SU-DHL-6 (cell line): ENCODE measurements at regions not wholly inside any gene's neighbourhood (a gene's known extent, or its start where the extent isn't known, plus 50 kb on each side); places are given as distances from the start of the nearest gene placed in this dataset.
A peak's percentile ranks its signal among the peaks of the same experiment; 100 is the strongest.

ENCODE experiments used
- H2AFZ ChIP-seq: fragments of 200-600 bp; sonication (generic); 2 replicates; pipeline ENCODE4 v1.6.1; 2014; ENCODE audit warnings: low read depth, mild to moderate bottlenecking, moderate library complexity, mixed read lengths, antibody characterized with exemption, low read length; ENCODE audit not compliant: severe bottlenecking
- H3F3A ChIP-seq: fragments of 200-600 bp; shearing (Covaris generic); 2 replicates; pipeline ENCODE4 v1.6.0; 2016; ENCODE audit warnings: antibody characterized with exemption, mild to moderate bottlenecking; ENCODE audit not compliant: insufficient read depth
- H3K27ac ChIP-seq: fragments of 200-600 bp; sonication (generic); 2 replicates; pipeline ENCODE4 v1.5.1; 2016; ENCODE audit warnings: low read depth, mild to moderate bottlenecking, low read length, moderate library complexity, mixed read lengths
- H3K27me3 ChIP-seq: fragments of 200-600 bp; sonication (generic), shearing (Covaris generic); 2 replicates; pipeline ENCODE4 v1.6.0; 2014; ENCODE audit warnings: mild to moderate bottlenecking, low read length
- H3K36me3 ChIP-seq: fragments of 200-600 bp; sonication (generic); 2 replicates; pipeline ENCODE4 v1.6.1; 2014; ENCODE audit warnings: mild to moderate bottlenecking, low read length, mixed read lengths
- H3K4me2 ChIP-seq: fragments of 300-600, 200-600 bp; shearing (Covaris generic), sonication (generic); 2 replicates; pipeline ENCODE4 v1.6.0; 2014; ENCODE audit warnings: low read length, low read depth, mild to moderate bottlenecking; ENCODE audit not compliant: poor library complexity, severe bottlenecking
- H3K4me3 ChIP-seq: fragments of 200-600 bp; sonication (generic); 2 replicates; pipeline ENCODE4 v1.5.1; 2014; ENCODE audit warnings: antibody characterized with exemption, low read length, mild to moderate bottlenecking, mixed read lengths; ENCODE audit not compliant: insufficient read depth, poor library complexity, severe bottlenecking
- H3K79me2 ChIP-seq: fragments of 200-600 bp; sonication (generic); 2 replicates; pipeline ENCODE4 v1.6.1; 2014; ENCODE audit warnings: mild to moderate bottlenecking, low read length, moderate library complexity; ENCODE audit not compliant: insufficient read depth
- H3K9ac ChIP-seq: fragments of 200-600 bp; sonication (generic); 2 replicates; pipeline ENCODE4 v1.7.0; 2014; ENCODE audit warnings: mild to moderate bottlenecking, low read length
- H3K9me2 ChIP-seq: fragments of 200-600 bp; sonication (generic); replicated peaks from 2 replicates; pipeline ENCODE4 v1.6.1; 2014; ENCODE audit warnings: low read length; ENCODE audit not compliant: insufficient read depth
- H3K9me3 ChIP-seq: fragments of 200-600 bp; sonication (generic); 2 replicates; pipeline ENCODE4 v1.6.1; 2014; ENCODE audit warnings: low read length, mixed read lengths; ENCODE audit not compliant: insufficient read depth
- H4K20me1 ChIP-seq: fragments of 200-600 bp; sonication (generic); 2 replicates; pipeline ENCODE4 v1.6.1; 2014; ENCODE audit warnings: low read depth, mild to moderate bottlenecking, antibody characterized with exemption, low read length, moderate library complexity, mixed read lengths
- CTCF ChIP-seq: fragments of 200-600 bp; sonication (generic); IDR thresholded peaks from one replicate; pipeline ENCODE4 v1.5.1; 2017; ENCODE audit warnings: antibody characterized with exemption, mild to moderate bottlenecking, low read length, moderate library complexity; ENCODE audit not compliant: insufficient read depth, poor library complexity, severe bottlenecking
- EZH2phosphoT487 ChIP-seq: fragments of 200-600 bp; sonication (generic), shearing (Covaris generic); conservative IDR thresholded peaks from 2 replicates; pipeline ENCODE4 v1.6.1; 2018; ENCODE audit warnings: mild to moderate bottlenecking, antibody characterized with exemption, low read length, moderate library complexity, mixed read lengths

- Histone ChIP-seq H3K36me3 (no peaks in the 10 kb centered on the region), H3K9me2 (no peaks in the 10 kb centered on the region), H3F3A (no peaks in the 10 kb centered on the region), H3K9me3 (no peaks in the 10 kb centered on the region), H3K27ac (no peak overlapping the region), H3K79me2 (no peaks in the 10 kb centered on the region), H3K4me2 (no peak overlapping the region), H4K20me1 (no peaks in the 10 kb centered on the region), H3K27me3 (no peaks in the 10 kb centered on the region), H3K4me3 (no peak overlapping the region), H3K9ac (no peak overlapping the region), H2AFZ (no peak overlapping the region)
- no peak for TF ChIP-seq EZH2phosphoT487
- no peak for TF ChIP-seq CTCF
These were observed 383.4 kb downstream of the FAM133A start for GRCh38 chrX:94057385-94057784.

GRCh38 chrX:94058728-94059382, 384.8 kb downstream of the FAM133A start:
- H2AFZ ChIP-seq, result no peak overlapping the region
- no peaks in the 10 kb centered on the region for H3F3A ChIP-seq
- H3K79me2 ChIP-seq, result no peaks in the 10 kb centered on the region
- no peaks in the 10 kb centered on the region for H3K9me2 ChIP-seq
- no peaks in the 10 kb centered on the region for H3K9me3 ChIP-seq
- H3K27ac ChIP-seq, result no peak overlapping the region
- no peaks in the 10 kb centered on the region for H3K27me3 ChIP-seq
- no peak overlapping the region for H3K9ac ChIP-seq
- no peak for TF ChIP-seq EZH2phosphoT487
- TF ChIP-seq CTCF, result peak; percentile 16
- H4K20me1 ChIP-seq, result no peaks in the 10 kb centered on the region
- H3K4me3 ChIP-seq, result no peak overlapping the region
- no peaks in the 10 kb centered on the region for H3K36me3 ChIP-seq
- no peak overlapping the region for H3K4me2 ChIP-seq

GRCh38 chrX:94065091-94065490, 391.1 kb downstream of the FAM133A start:
- Histone ChIP-seq H3F3A (no peaks in the 10 kb centered on the region), H3K27ac (no peak overlapping the region), H3K9ac (no peak overlapping the region), H3K9me2 (no peaks in the 10 kb centered on the region), H3K9me3 (no peaks in the 10 kb centered on the region), H2AFZ (no peak overlapping the region), H3K27me3 (no peaks in the 10 kb centered on the region), H3K4me2 (no peak overlapping the region), H3K79me2 (no peaks in the 10 kb centered on the region), H3K4me3 (no peak overlapping the region), H4K20me1 (no peaks in the 10 kb centered on the region), H3K36me3 (no peaks in the 10 kb centered on the region)
- no peak for TF ChIP-seq EZH2phosphoT487
- TF ChIP-seq CTCF, result no peak
